GM13977 (cell line): ENCODE measurements at regions not wholly inside any gene's neighbourhood (a gene's known extent, or its start where the extent isn't known, plus 50 kb on each side); places are given as distances from the start of the nearest gene placed in this dataset.
"Not testable (repeated sequence)": the region's sequence is repeated elsewhere in the genome, so short reads cannot be mapped to it uniquely, and the experiment has no call there.

Experiments
- DNase-seq: peaks from one replicate; pipeline ENCODE4 v3.0.0; 2012; ENCODE audit warnings: low spot score
- in situ Hi-C: fragments of 300-500 bp; cut with MboI; formaldehyde crosslinking; loops from one replicate; pipeline ENCODE4 v1.12.0; 2022; ENCODE audit warnings: low sequenced_read_pairs, low pct_unique_long_range_greater_than_20kb, mixed read lengths, inconsistent platforms; ENCODE audit not compliant: unreplicated experiment
- TF ChIP-seq, protein P1 (sequence below): IDR thresholded peaks from 2 replicates; pipeline ENCODE4 v1.5.1; 2012; ENCODE audit warnings: mild to moderate bottlenecking, control low read depth; ENCODE audit not compliant: insufficient read depth; ENCODE audit errors: extremely low read depth, missing control alignments

GRCh38 chr4:115501656-115502055 is 388.2 kb upstream of the NDST4 start:
- DNase-seq = no peak
- in situ Hi-C loops = no loop called here
- TF ChIP-seq, protein P1, sequence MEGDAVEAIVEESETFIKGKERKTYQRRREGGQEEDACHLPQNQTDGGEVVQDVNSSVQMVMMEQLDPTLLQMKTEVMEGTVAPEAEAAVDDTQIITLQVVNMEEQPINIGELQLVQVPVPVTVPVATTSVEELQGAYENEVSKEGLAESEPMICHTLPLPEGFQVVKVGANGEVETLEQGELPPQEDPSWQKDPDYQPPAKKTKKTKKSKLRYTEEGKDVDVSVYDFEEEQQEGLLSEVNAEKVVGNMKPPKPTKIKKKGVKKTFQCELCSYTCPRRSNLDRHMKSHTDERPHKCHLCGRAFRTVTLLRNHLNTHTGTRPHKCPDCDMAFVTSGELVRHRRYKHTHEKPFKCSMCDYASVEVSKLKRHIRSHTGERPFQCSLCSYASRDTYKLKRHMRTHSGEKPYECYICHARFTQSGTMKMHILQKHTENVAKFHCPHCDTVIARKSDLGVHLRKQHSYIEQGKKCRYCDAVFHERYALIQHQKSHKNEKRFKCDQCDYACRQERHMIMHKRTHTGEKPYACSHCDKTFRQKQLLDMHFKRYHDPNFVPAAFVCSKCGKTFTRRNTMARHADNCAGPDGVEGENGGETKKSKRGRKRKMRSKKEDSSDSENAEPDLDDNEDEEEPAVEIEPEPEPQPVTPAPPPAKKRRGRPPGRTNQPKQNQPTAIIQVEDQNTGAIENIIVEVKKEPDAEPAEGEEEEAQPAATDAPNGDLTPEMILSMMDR = no peak

- DNase-seq, in situ Hi-C loops: not testable (repeated sequence)
These were observed 380.4 kb upstream of the NDST4 start for GRCh38 chr4:115493770-115494169.

GRCh38 chr4:115491686-115492085 is 378.3 kb upstream of the NDST4 start:
- in situ Hi-C loops = no loop called here
- no peak for DNase-seq
- TF ChIP-seq, protein P1 = no peak

DNA sequence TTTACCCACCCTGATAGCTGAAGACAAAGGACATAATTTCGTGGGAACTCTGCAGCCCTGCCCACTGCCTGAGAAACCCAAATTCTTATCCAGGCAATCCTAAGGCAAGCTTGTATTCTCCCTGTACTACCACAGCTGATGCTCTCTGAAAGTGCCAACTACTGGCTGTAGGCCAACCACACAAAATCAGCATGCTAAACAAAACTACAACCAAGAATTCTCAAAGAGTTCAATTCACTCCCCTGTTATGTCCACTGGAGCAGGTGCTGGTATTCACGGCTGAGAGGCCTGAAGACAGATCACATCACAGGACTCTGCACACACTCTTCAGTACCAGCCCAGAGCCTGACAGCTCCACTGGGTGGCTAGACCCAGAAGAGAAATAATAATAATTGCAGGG is 375.9 kb upstream of the NDST4 start:
- DNase-seq = no peak
- in situ Hi-C loops = no loop called here
- TF ChIP-seq, protein P1 = no peak

GRCh38 chr4:115485402-115485801 is 372.0 kb upstream of the NDST4 start:
- DNase-seq = no peak
- in situ Hi-C loops = no loop called here
- TF ChIP-seq, protein P1 = no peak

DNA sequence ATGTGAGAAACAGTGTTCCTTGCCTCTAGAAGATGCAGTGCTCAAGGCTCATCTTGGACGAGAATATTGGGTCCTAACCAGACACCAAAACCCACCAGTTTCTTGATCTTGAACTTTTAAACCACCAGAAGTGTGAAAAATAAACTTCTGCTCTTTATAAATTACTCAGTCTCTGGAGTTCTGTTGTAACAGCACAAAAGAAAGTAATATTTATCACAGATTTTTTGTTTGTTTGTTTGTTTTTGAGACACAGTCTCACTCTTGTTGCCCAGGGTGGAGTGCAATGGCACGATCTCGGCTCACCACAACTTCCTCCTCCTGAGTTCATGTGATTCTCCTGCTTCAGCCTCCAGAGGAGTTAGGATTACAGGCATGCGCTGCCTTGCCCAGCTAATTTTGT is 371.1 kb upstream of the NDST4 start:
- in situ Hi-C loops = no loop called here
- TF ChIP-seq, protein P1 = no peak
- DNase-seq = no peak

GRCh38 chr4:115470763-115471162 is 357.3 kb upstream of the NDST4 start:
- in situ Hi-C loops = no loop called here
- TF ChIP-seq, protein P1 = no peak
- DNase-seq = no peak

DNA sequence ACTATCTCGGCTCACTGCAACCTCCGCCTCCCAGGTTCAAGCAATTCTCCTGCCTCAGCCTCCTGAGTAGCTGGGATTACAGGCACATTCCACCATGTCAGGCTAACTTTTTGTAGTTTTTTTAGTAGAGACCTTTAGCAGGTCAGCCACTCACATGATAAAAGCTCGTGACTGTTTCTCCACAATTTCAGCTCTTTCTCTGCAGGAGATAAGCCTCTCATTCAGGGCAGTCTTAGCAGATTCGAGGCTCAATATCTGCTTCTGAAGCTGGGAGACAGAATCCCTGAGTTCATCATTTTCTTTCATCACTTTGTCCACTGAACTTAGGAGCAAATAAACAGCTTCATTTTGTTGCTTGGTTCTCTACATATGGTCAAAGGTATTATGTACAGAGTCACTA is 345.9 kb upstream of the NDST4 start:
- in situ Hi-C loops, DNase-seq: not testable (repeated sequence)
